Stomach (tissue), 4 donors: ENCODE measurements at regions not wholly inside any gene's neighbourhood (a gene's known extent, or its start where the extent isn't known, plus 50 kb on each side); places are given as distances from the start of the nearest gene placed in this dataset.

Source experiments
- CTCF ChIP-seq, 7 experiments: fragments of 450-650 bp in 4 of 7; fragments of 200-600 bp in 3 of 7; sonication (generic) in 3 of 7; IDR thresholded peaks; one replicate each; pipeline ENCODE4 v1.5.1; 2016 to 2019; ENCODE audit warnings: antibody characterized with exemption in 7 of 7, control low read depth in 2 of 7, mild to moderate bottlenecking in 1 of 7
- EP300 ChIP-seq: sonication (generic); formaldehyde crosslinking; IDR thresholded peaks from one replicate; pipeline ENCODE4 v1.6.1; 2017; ENCODE audit warnings: antibody characterized with exemption
- POLR2A ChIP-seq, 4 donors: fragments of 450-650 bp; IDR thresholded peaks; one replicate each; pipeline ENCODE4 v1.6.1; 2016; ENCODE audit warnings: antibody characterized with exemption in 4 of 4, control low read depth in 2 of 4, mild to moderate bottlenecking in 1 of 4, moderate library complexity in 1 of 4
- POLR2AphosphoS5 ChIP-seq, 3 donors: sonication (generic); formaldehyde crosslinking; IDR thresholded peaks; one replicate each; pipeline ENCODE4 v1.6.1; 2016; ENCODE audit warnings: antibody characterized with exemption in 3 of 3

DNA sequence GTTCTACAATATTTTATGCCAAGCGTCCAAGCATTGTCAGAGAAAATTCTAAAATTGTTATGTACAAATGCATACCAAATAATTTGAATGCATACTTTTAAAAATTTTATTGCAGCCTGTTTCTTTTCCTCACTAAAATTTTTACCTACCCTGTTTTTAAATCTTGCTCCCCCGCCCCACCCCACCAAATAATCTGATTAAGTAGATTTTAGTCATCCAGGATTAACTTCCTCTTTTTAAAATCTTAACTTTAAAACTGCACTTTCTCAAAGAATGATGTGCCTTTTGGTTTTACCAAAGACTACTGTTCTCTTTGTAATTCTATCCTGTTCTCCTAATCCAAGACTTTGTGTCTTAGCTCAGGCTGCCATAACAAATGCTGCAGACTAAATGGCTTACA lies 269.4 kb upstream of the FN1 start:
- TF ChIP-seq CTCF (IDR thresholded peaks at IDR 0.05): no peak
- no peak for TF ChIP-seq POLR2A (IDR thresholded peaks at IDR 0.05)
- TF ChIP-seq EP300: no peak
- TF ChIP-seq POLR2AphosphoS5 (IDR thresholded peaks at IDR 0.05): no peak
